Natural killer cell (primary cell): ENCODE measurements at regions not wholly inside any gene's neighbourhood (a gene's known extent, or its start where the extent isn't known, plus 50 kb on each side); places are given as distances from the start of the nearest gene placed in this dataset.

Experiments used
- ATAC-seq, 3 donors: fragments of 150-1000 bp in 2 of 3; fragments of 200-7000 bp in 1 of 3; cut with Tn5 transposase; 1 replicate in 1 of 3; 2 replicates in 2 of 3; pipeline ENCODE4 v1.10.0; 2021; ENCODE audit warnings: mild to moderate bottlenecking in 2 of 3, moderate library complexity in 2 of 3
- DNase-seq, 2 donors: peaks; one replicate each; pipeline versions ENCODE4 v3.0.0 to v3.0.0-alpha.2; 2013 to 2021; ENCODE audit warnings: mixed read lengths in 1 of 2
- H3K27ac ChIP-seq: one replicate; pipeline ENCODE4 v1.5.1; 2013; ENCODE audit warnings: mild to moderate bottlenecking, low read length
- H3K27me3 ChIP-seq: one replicate; pipeline ENCODE4 v1.6.1; 2013; ENCODE audit warnings: low read length; ENCODE audit not compliant: control insufficient read depth, insufficient read depth
- H3K36me3 ChIP-seq: one replicate; pipeline ENCODE4 v1.6.1; 2013; ENCODE audit warnings: low read length; ENCODE audit not compliant: control insufficient read depth, insufficient read depth
- H3K4me1 ChIP-seq: one replicate; pipeline ENCODE4 v1.6.1; 2013; ENCODE audit warnings: low read length; ENCODE audit not compliant: control insufficient read depth, insufficient read depth
- H3K4me3 ChIP-seq: one replicate; pipeline ENCODE4 v1.5.1; 2013; ENCODE audit warnings: low read length
- H3K9me3 ChIP-seq: one replicate; pipeline ENCODE4 v1.6.1; 2013; ENCODE audit warnings: low read length; ENCODE audit not compliant: control insufficient read depth, insufficient read depth
- H3K27ac Mint-ChIP-seq, 2 donors: one replicate each; pipeline ENCODE4 v1.8.0; 2022; ENCODE audit warnings: mild to moderate bottlenecking in 2 of 2, mixed read lengths in 2 of 2, moderate library complexity in 1 of 2
- H3K27me3 Mint-ChIP-seq, 2 donors: one replicate each; pipeline ENCODE4 v1.8.0; 2022; ENCODE audit warnings: low read depth in 2 of 2, mixed read lengths in 2 of 2
- H3K36me3 Mint-ChIP-seq: one replicate; pipeline ENCODE4 v1.8.0; 2022; ENCODE audit warnings: mixed read lengths
- H3K4me1 Mint-ChIP-seq, 2 donors: one replicate each; pipeline ENCODE4 v1.8.0; 2022; ENCODE audit warnings: mixed read lengths in 2 of 2
- H3K4me3 Mint-ChIP-seq: one replicate; pipeline ENCODE4 v1.8.0; 2022; ENCODE audit warnings: mild to moderate bottlenecking, moderate library complexity, mixed read lengths
- H3K9me3 Mint-ChIP-seq, 2 donors: one replicate each; pipeline ENCODE4 v1.8.0; 2022; ENCODE audit warnings: mixed read lengths in 2 of 2
- WGBS: methylation state at CpG from one replicate; pipeline ENCODE4 v1.1.7; 2013; ENCODE audit warnings: missing lambda C conversion rate; ENCODE audit not compliant: insufficient coverage; 5-methylcytosine and 5-hydroxymethylcytosine counted together
- intact Hi-C: fragments of 100-400 bp; cut with micrococcal nuclease; formaldehyde crosslinking; loops from one replicate; pipeline ENCODE4 v1.14.2; 2022
- TF ChIP-seq, protein P1 (sequence below): fragments of 200-600 bp; IDR thresholded peaks from one replicate; pipeline ENCODE4 v1.8.0; 2022; ENCODE audit warnings: antibody characterized with exemption

DNA sequence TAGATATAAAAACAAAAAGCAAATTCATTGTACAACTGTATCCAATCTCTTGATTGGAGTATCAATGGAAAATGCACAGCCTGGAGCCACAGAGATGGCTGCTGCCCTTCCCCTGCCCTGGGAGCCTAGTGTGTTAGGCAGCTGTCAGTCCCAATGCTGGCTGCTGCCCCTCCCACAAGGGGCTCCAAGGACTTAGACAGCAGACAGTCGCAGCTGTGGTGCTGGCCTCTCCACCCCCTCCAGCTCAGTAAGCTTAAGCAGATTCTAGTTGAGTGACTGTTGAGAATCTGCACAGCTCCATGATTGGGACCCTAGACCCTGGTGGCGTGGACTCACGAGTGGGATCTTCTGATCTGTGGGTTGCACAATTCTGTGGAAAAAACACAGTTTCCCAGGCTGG is 1511.2 kb downstream of the FAM181B start:
- Mint-ChIP-seq H3K9me3 (peaks cover 9 to 16% of the 10 kb centered on the region in 2 donors), H3K4me3 (no peak overlapping the region), H3K36me3 (no peaks in the 10 kb centered on the region), H3K4me1 (no peaks in the 10 kb centered on the region), H3K27ac (no peak overlapping the region), H3K27me3 (no peaks in the 10 kb centered on the region)
- Histone ChIP-seq H3K4me3 (no peak overlapping the region), H3K36me3 (no peaks in the 10 kb centered on the region), H3K27ac (no peak overlapping the region), H3K27me3 (no peaks in the 10 kb centered on the region), H3K4me1 (no peaks in the 10 kb centered on the region), H3K9me3 (no peaks in the 10 kb centered on the region)
- ATAC-seq (no peak), DNase-seq (no peak)
- TF ChIP-seq, protein P1, sequence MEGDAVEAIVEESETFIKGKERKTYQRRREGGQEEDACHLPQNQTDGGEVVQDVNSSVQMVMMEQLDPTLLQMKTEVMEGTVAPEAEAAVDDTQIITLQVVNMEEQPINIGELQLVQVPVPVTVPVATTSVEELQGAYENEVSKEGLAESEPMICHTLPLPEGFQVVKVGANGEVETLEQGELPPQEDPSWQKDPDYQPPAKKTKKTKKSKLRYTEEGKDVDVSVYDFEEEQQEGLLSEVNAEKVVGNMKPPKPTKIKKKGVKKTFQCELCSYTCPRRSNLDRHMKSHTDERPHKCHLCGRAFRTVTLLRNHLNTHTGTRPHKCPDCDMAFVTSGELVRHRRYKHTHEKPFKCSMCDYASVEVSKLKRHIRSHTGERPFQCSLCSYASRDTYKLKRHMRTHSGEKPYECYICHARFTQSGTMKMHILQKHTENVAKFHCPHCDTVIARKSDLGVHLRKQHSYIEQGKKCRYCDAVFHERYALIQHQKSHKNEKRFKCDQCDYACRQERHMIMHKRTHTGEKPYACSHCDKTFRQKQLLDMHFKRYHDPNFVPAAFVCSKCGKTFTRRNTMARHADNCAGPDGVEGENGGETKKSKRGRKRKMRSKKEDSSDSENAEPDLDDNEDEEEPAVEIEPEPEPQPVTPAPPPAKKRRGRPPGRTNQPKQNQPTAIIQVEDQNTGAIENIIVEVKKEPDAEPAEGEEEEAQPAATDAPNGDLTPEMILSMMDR, result no peak
- intact Hi-C loops, result no loop called here
- WGBS, result 92% methylated on average over 3 of the region's 3 CpGs

DNA sequence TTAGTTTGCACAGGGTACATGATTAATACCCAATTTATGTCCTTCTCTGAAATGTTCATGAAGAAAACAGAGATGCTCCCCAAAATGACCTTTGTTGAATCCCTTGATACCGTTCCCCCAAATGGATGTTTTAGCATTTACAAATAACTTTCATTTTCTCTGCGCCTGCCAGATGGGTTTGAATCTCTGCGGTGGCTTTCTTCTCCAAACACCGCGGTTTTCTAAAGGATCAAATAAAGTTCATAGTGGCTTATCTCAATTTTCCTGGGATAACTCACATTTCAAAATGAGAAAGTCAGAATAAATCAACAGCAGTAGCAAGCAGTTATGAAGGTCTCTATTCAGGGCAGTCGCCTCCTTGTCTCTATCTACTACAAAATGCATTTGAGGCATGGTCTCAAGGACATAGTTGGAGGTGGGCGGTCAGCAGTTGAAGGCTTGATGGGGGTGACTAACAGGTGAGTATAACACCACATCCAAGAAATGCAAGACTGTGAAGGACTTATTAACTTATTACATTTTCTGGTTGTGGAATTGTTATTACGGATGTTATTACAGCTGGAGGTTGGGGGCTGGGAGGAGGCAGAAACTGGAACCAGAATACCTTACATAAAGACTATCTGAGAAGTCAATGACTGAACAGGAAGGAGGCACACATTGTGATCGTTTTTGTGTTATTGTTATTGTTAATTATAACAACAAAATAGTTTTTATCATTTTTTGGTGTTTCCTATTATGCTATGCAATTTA is 1513.3 kb downstream of the FAM181B start:
- WGBS, result 97% methylated on average over 6 of the region's 9 CpGs
- Histone ChIP-seq H3K4me1 (no peaks in the 10 kb centered on the region), H3K27ac (no peak overlapping the region), H3K4me3 (no peak overlapping the region), H3K36me3 (no peaks in the 10 kb centered on the region), H3K27me3 (no peaks in the 10 kb centered on the region), H3K9me3 (no peaks in the 10 kb centered on the region)
- DNase-seq, result no peak
- no peak overlapping the region for H3K4me3 Mint-ChIP-seq
- no peak overlapping the region for H3K27ac Mint-ChIP-seq
- H3K9me3 Mint-ChIP-seq, result peaks cover 5 to 13% of the 10 kb centered on the region in 2 donors
- H3K27me3 Mint-ChIP-seq, result no peaks in the 10 kb centered on the region
- no peaks in the 10 kb centered on the region for H3K4me1 Mint-ChIP-seq
- intact Hi-C loops, result no loop called here
- no peaks in the 10 kb centered on the region for H3K36me3 Mint-ChIP-seq
- TF ChIP-seq, protein P1, result no peak
- ATAC-seq, result no peak

DNA sequence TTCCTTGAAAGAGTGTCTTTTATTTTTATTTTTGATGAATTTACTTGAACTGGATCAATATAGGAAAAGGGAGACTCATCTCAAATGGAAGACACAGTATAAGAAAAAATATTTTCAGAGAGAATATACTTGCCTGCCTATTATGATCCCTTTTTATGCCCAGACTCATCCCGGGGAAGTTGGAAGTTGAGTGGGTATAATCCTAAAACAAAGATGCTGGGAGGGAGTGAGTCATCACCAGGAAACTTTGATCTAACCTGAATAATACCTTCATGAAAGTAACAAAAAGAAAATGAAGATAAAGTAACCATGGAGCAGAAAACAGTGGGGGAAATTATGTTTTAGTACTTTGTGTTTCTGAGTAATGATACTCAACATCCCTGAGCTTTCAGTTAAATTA is 1514.0 kb downstream of the FAM181B start:
- Histone ChIP-seq H3K4me3 (no peak overlapping the region), H3K36me3 (no peaks in the 10 kb centered on the region), H3K4me1 (no peaks in the 10 kb centered on the region), H3K9me3 (no peaks in the 10 kb centered on the region), H3K27me3 (no peaks in the 10 kb centered on the region), H3K27ac (no peak overlapping the region)
- Mint-ChIP-seq H3K4me1 (no peaks in the 10 kb centered on the region), H3K27me3 (no peaks in the 10 kb centered on the region), H3K4me3 (no peak overlapping the region), H3K36me3 (peaks cover 5% of the 10 kb centered on the region), H3K27ac (no peak overlapping the region), H3K9me3 (peaks cover 8 to 16% of the 10 kb centered on the region in 2 donors)
- DNase-seq, result no peak
- intact Hi-C loops, result no loop called here
- TF ChIP-seq, protein P1, result no peak
- no CpG with 5 or more reads among the region's 1 CpG for WGBS
- no peak for ATAC-seq

DNA sequence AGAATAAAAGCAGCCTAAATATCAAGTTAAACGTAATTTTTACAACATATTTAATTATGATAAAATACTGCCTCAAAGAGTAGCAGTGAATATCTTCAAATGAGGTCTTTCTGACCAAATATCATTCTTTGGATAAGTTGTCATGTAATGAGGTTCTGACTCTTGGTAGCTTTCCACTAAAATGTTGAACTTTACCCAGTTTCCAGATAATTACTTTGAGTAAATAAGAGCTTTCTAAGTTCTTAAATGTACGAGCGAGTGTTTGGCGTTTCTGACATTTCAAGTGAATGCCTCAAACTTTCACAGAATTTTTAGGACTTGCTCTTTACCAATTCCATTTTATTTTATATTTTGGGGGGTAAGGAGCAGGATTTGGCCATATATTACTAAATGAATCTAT is 1515.2 kb downstream of the FAM181B start:
- Histone ChIP-seq H3K9me3 (peaks cover 9% of the 10 kb centered on the region), H3K4me1 (no peaks in the 10 kb centered on the region), H3K36me3 (no peaks in the 10 kb centered on the region), H3K4me3 (no peak overlapping the region), H3K27ac (no peak overlapping the region), H3K27me3 (no peaks in the 10 kb centered on the region)
- intact Hi-C loops, result no loop called here
- H3K9me3 Mint-ChIP-seq, result peaks cover 8 to 13% of the 10 kb centered on the region in 2 donors
- ATAC-seq, result no peak
- TF ChIP-seq, protein P1, result no peak
- no peaks in the 10 kb centered on the region for H3K27me3 Mint-ChIP-seq
- H3K27ac Mint-ChIP-seq, result no peak overlapping the region
- no peaks in the 10 kb centered on the region for H3K4me1 Mint-ChIP-seq
- no peak overlapping the region for H3K4me3 Mint-ChIP-seq
- no CpG with 5 or more reads among the region's 4 CpGs for WGBS
- DNase-seq, result no peak
- peaks cover 9% of the 10 kb centered on the region for H3K36me3 Mint-ChIP-seq
